ENCODE measurements at regions not wholly inside any gene's neighbourhood (a gene's known extent, or its start where the extent isn't known, plus 50 kb on each side); places are given as distances from the start of the nearest gene placed in this dataset.
A peak's percentile ranks its signal among the peaks of the same experiment; 100 is the strongest.
"Not testable (repeated sequence)": the region's sequence is repeated elsewhere in the genome, so short reads cannot be mapped to it uniquely, and the experiment has no call there.

- H3K9me3 ChIP-seq (ENCODE audit: control insufficient read depth, low read length); ATAC-seq (ENCODE audit: low FRiP score); H3K4me3 ChIP-seq (ENCODE audit: low read length in 2 of 2); H3K36me3 ChIP-seq (ENCODE audit: control insufficient read depth in 1 of 2, insufficient read depth in 2 of 2, low read length in 1 of 2); H3K27me3 ChIP-seq (ENCODE audit: control insufficient read depth in 1 of 2, insufficient read depth in 2 of 2, low read length in 1 of 2); DNase-seq; H3K27ac ChIP-seq (ENCODE audit: low read depth in 1 of 2, low read length in 2 of 2); intact Hi-C loops (cut with DNase I); H3K4me1 ChIP-seq (ENCODE audit: control insufficient read depth in 1 of 2, insufficient read depth in 2 of 2, low read length in 2 of 2): not testable (repeated sequence)
- WGBS, 2 donors: 30 to 38% methylated on average over 25 to 26 of the region's 27 CpGs
Measured at GRCh38 chr20:29496767-29497166, 1760.7 kb upstream of the DEFB115 start.

GRCh38 chr20:29497261-29497671 is 1760.2 kb upstream of the DEFB115 start:
- WGBS, 2 donors: 39 to 43% methylated on average over 39 of the region's 39 CpGs
- peak in 1 of 2 donors; percentile 41 for DNase-seq
- H3K27ac ChIP-seq (ENCODE audit: low read depth in 1 of 2, low read length in 2 of 2): no peak overlapping the region
- peak; percentile 68 for ATAC-seq (ENCODE audit: low FRiP score)
- no peaks in the 10 kb centered on the region for H3K36me3 ChIP-seq (ENCODE audit: control insufficient read depth in 1 of 2, insufficient read depth in 2 of 2, low read length in 1 of 2)
- H3K4me3 ChIP-seq (ENCODE audit: low read length in 2 of 2): no peak overlapping the region
- no peaks in the 10 kb centered on the region for H3K4me1 ChIP-seq (ENCODE audit: control insufficient read depth in 1 of 2, insufficient read depth in 2 of 2, low read length in 2 of 2)
- intact Hi-C loops (cut with DNase I): no loop called here
- peaks cover 1% of the 10 kb centered on the region for H3K9me3 ChIP-seq (ENCODE audit: control insufficient read depth, low read length)
- H3K27me3 ChIP-seq (ENCODE audit: control insufficient read depth in 1 of 2, insufficient read depth in 2 of 2, low read length in 1 of 2): no peaks in the 10 kb centered on the region

DNA sequence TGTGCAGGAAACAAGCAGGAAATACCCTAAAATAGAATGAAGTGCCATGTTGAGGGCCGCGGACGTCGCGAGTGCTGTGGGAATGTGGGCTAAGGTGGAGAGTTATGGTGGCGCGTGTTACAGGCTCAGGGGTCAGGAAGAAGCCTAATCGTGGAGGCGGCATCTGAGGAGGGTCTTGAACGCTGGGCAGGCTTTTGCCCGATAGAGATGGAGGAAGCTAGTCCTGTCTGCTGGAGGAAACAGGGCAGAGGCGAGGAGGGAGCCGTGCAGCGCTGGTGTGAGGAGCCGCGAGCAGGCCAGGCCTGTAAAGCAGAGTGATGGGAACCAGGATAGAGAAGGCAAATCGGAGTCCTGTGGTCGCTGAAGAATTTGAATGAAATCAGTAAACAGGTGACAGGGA is 1759.8 kb upstream of the DEFB115 start:
- H3K36me3 ChIP-seq (ENCODE audit: control insufficient read depth in 1 of 2, insufficient read depth in 2 of 2, low read length in 1 of 2); ATAC-seq (ENCODE audit: low FRiP score); intact Hi-C loops (cut with DNase I); H3K9me3 ChIP-seq (ENCODE audit: control insufficient read depth, low read length); H3K4me3 ChIP-seq (ENCODE audit: low read length in 2 of 2); H3K4me1 ChIP-seq (ENCODE audit: control insufficient read depth in 1 of 2, insufficient read depth in 2 of 2, low read length in 2 of 2); H3K27me3 ChIP-seq (ENCODE audit: control insufficient read depth in 1 of 2, insufficient read depth in 2 of 2, low read length in 1 of 2); H3K27ac ChIP-seq (ENCODE audit: low read depth in 1 of 2, low read length in 2 of 2): not testable (repeated sequence)
- DNase-seq: peak; percentile 49 to 82
- 55 to 56% methylated on average over 18 of the region's 18 CpGs for WGBS, 2 donors

DNA sequence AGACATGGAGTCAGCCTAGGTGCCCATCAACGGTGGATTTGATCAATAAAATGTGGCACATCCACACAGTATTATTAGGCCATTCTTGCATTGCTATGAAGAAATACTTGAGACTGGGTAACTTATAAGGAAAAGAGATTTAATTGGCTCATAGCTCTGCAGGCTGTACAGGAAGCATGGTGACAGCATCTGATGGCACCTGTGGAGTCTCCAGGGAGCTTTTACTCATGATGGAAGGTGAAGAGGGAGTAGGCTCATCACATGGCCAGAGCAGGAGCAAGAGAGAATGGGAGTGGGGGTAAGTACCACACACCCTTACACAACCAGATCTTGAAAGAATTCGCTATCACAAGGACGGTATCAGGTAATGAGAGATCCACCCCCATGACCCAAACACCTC is 1756.7 kb upstream of the DEFB115 start:
- ATAC-seq (ENCODE audit: low FRiP score); H3K4me3 ChIP-seq (ENCODE audit: low read length in 2 of 2); H3K36me3 ChIP-seq (ENCODE audit: control insufficient read depth in 1 of 2, insufficient read depth in 2 of 2, low read length in 1 of 2); H3K27ac ChIP-seq (ENCODE audit: low read depth in 1 of 2, low read length in 2 of 2); H3K27me3 ChIP-seq (ENCODE audit: control insufficient read depth in 1 of 2, insufficient read depth in 2 of 2, low read length in 1 of 2); H3K4me1 ChIP-seq (ENCODE audit: control insufficient read depth in 1 of 2, insufficient read depth in 2 of 2, low read length in 2 of 2); intact Hi-C loops (cut with DNase I); H3K9me3 ChIP-seq (ENCODE audit: control insufficient read depth, low read length): not testable (repeated sequence)
- peak in 1 of 2 donors; percentile 75 for DNase-seq
- 39 to 51% methylated on average over 3 of the region's 3 CpGs for WGBS, 2 donors

- H3K27me3 ChIP-seq (ENCODE audit: control insufficient read depth in 1 of 2, insufficient read depth in 2 of 2, low read length in 1 of 2); ATAC-seq (ENCODE audit: low FRiP score); H3K9me3 ChIP-seq (ENCODE audit: control insufficient read depth, low read length); H3K4me3 ChIP-seq (ENCODE audit: low read length in 2 of 2); H3K27ac ChIP-seq (ENCODE audit: low read depth in 1 of 2, low read length in 2 of 2); H3K4me1 ChIP-seq (ENCODE audit: control insufficient read depth in 1 of 2, insufficient read depth in 2 of 2, low read length in 2 of 2); intact Hi-C loops (cut with DNase I); H3K36me3 ChIP-seq (ENCODE audit: control insufficient read depth in 1 of 2, insufficient read depth in 2 of 2, low read length in 1 of 2): not testable (repeated sequence)
- WGBS, 2 donors: 64 to 67% methylated on average over 13 of the region's 13 CpGs
- DNase-seq: peak in 1 of 2 donors; percentile 75
Measured at GRCh38 chr20:29514634-29515033, 1742.8 kb upstream of the DEFB115 start.

GRCh38 chr20:29516847-29517246 is 1740.6 kb upstream of the DEFB115 start:
- ATAC-seq (ENCODE audit: low FRiP score); H3K9me3 ChIP-seq (ENCODE audit: control insufficient read depth, low read length); H3K36me3 ChIP-seq (ENCODE audit: control insufficient read depth in 1 of 2, insufficient read depth in 2 of 2, low read length in 1 of 2); intact Hi-C loops (cut with DNase I); H3K27me3 ChIP-seq (ENCODE audit: control insufficient read depth in 1 of 2, insufficient read depth in 2 of 2, low read length in 1 of 2); H3K4me1 ChIP-seq (ENCODE audit: control insufficient read depth in 1 of 2, insufficient read depth in 2 of 2, low read length in 2 of 2); H3K4me3 ChIP-seq (ENCODE audit: low read length in 2 of 2); H3K27ac ChIP-seq (ENCODE audit: low read depth in 1 of 2, low read length in 2 of 2): not testable (repeated sequence)
- WGBS, 2 donors: 49 to 63% methylated on average over 5 of the region's 5 CpGs
- DNase-seq: peak in 1 of 2 donors; percentile 69

- H3K4me1 ChIP-seq (ENCODE audit: control insufficient read depth in 1 of 2, insufficient read depth in 2 of 2, low read length in 2 of 2); H3K27ac ChIP-seq (ENCODE audit: low read depth in 1 of 2, low read length in 2 of 2); H3K4me3 ChIP-seq (ENCODE audit: low read length in 2 of 2); DNase-seq; ATAC-seq (ENCODE audit: low FRiP score); H3K27me3 ChIP-seq (ENCODE audit: control insufficient read depth in 1 of 2, insufficient read depth in 2 of 2, low read length in 1 of 2); H3K9me3 ChIP-seq (ENCODE audit: control insufficient read depth, low read length); H3K36me3 ChIP-seq (ENCODE audit: control insufficient read depth in 1 of 2, insufficient read depth in 2 of 2, low read length in 1 of 2); intact Hi-C loops (cut with DNase I): not testable (repeated sequence)
- 34 to 41% methylated on average over 5 of the region's 5 CpGs for WGBS, 2 donors
Measured at GRCh38 chr20:29519610-29520241, 1737.7 kb upstream of the DEFB115 start.

- WGBS, 2 donors: 37 to 40% methylated on average over 4 of the region's 4 CpGs
- H3K4me3 ChIP-seq (ENCODE audit: low read length in 2 of 2); H3K27me3 ChIP-seq (ENCODE audit: control insufficient read depth in 1 of 2, insufficient read depth in 2 of 2, low read length in 1 of 2); H3K9me3 ChIP-seq (ENCODE audit: control insufficient read depth, low read length); H3K27ac ChIP-seq (ENCODE audit: low read depth in 1 of 2, low read length in 2 of 2); DNase-seq; ATAC-seq (ENCODE audit: low FRiP score); H3K4me1 ChIP-seq (ENCODE audit: control insufficient read depth in 1 of 2, insufficient read depth in 2 of 2, low read length in 2 of 2); H3K36me3 ChIP-seq (ENCODE audit: control insufficient read depth in 1 of 2, insufficient read depth in 2 of 2, low read length in 1 of 2); intact Hi-C loops (cut with DNase I): not testable (repeated sequence)
Measured at GRCh38 chr20:29533566-29534177, 1723.8 kb upstream of the DEFB115 start.

DNA sequence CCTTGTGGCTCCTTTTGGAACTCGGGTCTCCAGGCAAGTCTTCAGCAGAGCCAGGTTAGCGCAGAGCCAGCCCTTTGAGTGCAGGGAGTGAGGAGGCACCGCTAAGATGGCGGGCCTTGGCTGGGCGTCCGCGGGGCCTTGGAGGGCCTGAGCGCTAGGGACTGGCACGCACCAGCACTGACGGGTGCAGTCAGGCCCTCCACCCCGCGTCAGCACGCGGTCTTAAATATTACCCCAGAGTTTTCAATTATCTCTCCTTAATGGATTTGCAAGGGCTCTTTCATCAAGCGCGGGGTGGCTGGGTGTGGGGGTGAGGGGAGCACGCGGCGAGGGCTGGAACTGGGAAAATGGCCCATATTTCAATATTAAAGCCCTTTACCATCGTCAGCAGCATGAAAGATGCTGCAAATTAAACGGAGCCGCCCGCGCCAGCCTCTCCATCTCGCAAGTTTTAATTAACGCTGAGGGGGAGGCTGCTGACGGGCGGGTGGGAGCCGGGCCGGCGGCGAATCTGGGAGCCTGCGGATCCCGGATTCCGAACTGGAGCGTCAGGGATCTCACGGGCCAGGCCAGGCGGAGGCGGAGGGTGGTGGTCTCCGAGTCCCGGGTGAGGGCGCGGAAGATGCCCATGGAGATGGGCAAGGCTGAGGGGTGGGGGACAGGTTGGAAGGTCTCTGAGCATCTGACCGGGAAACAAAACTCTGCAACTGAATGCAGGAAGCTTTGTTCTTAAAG is 1690.4 kb upstream of the DEFB115 start:
- H3K36me3 ChIP-seq (ENCODE audit: control insufficient read depth in 1 of 2, insufficient read depth in 2 of 2, low read length in 1 of 2); intact Hi-C loops (cut with DNase I); H3K27ac ChIP-seq (ENCODE audit: low read depth in 1 of 2, low read length in 2 of 2); H3K4me3 ChIP-seq (ENCODE audit: low read length in 2 of 2); DNase-seq; ATAC-seq (ENCODE audit: low FRiP score); H3K27me3 ChIP-seq (ENCODE audit: control insufficient read depth in 1 of 2, insufficient read depth in 2 of 2, low read length in 1 of 2); H3K9me3 ChIP-seq (ENCODE audit: control insufficient read depth, low read length); H3K4me1 ChIP-seq (ENCODE audit: control insufficient read depth in 1 of 2, insufficient read depth in 2 of 2, low read length in 2 of 2): not testable (repeated sequence)
- 41 to 62% methylated on average over 43 to 44 of the region's 44 CpGs for WGBS, 2 donors

Measured in aorta (tissue), 5 donors.